ENCODE measurements at regions not wholly inside any gene's neighbourhood (a gene's known extent, or its start where the extent isn't known, plus 50 kb on each side); places are given as distances from the start of the nearest gene placed in this dataset.

DNA sequence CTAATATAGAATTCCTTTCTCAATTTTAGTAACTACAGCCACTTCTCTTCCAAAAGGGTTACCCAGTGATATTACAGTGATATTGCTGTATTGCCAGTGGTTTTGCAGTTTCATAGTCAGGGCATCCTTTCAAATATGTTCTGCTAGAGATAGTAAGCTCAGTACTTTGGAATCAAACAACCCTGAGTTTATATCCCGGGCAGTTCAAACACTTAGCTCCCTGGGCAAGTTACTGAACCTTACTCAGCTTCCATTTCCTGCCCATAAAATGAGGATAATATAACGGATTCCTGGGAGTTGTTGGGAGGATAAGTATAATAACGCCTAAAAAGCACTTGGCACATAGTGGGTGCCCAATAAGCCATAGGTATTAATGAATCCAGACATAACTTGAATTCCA lies 212.6 kb upstream of the PARD3B start:
- DNase-seq = no peak

DNA sequence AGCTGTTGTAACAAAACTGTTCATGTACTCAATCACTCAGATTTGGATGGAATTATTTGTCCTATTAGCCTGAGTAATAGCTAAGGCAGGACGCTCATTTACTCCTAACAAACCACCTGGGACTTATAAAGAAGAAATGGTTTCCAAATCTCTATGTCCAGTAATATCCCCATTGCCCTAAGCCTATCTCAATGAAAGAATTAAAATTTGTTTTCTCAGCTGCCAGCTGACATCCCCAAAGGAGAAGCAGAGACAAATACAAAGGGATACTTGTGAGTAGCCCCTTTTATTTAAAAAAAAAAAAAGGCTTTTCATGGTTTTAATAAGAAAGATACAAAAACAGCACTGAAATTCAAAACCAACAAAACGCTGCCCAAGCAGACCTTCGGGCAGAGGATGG lies 211.4 kb upstream of the PARD3B start:
- no peak for DNase-seq

DNA sequence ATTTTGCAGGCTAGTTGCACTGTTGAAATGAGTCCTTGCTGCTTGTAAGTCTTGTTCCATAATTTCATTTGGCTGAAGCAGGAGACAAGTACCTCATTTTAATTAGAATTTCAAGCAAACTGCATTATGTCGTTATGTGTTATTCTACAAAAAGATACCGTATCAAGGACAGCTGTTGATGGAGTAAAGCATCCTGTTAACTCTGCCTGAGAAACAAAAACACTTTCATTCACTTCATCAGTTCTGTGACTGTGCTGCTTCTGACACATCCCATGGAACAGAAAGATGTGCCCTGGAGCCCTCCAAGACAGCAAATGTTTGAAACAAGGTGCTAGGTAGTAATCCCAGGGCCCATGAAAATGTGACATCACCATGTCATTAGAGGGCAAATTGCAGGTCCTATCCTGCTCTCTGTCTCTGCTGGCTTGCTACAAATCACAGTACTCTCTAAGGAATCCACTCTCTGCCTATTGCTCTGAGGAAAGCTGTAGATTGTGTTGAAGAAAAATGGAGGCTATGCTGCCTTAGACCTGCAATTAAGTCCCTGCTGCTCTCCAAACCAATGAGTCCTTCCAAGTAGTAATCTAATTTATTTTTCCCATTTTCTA lies 209.7 kb upstream of the PARD3B start:
- no peak for DNase-seq

DNA sequence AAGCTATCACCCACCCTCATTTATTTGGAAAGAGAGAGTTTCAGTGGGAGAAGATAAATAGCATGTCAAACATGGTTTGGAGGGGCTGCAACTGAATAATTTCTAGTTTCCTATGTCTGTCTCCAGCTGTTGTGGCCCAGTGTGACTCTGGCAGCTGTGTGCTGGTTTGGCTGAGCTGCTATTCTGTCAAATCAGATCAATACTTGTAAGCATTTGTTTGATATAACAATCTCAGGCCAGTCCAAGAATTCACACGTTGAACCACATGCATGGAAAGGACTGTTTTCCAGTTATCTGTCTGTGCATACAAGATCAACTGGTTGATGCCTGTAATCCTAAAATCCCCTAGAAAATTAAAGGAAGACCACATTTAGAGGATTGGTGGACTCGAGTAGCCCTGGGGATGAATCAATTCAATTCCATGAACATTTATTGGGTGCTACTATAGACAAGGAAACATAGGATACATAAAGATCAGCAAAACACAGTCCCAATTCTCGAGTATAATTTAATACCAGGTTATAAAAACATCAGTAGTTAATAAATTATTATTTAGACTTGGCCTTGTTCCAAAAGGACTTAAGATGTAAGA lies 209.0 kb upstream of the PARD3B start:
- DNase-seq = no peak

DNA sequence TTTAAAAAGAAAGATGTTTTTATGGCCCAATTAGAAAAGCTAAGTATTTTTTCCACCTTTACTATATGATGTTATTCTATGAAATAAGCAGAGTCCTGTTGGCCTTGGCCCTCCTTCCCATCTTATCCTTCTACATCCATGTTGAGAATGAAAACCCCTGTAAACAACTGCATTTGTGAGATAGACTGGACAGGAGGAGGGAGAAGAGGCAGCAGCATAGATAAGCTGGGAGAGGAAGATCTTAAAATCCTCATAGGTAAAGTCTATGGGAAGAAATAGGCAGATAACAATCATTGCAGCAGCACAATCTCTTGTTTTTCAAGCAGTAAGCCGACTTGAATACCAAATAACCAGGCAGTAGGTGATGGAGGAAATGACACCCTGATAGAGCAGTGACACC lies 207.6 kb upstream of the PARD3B start:
- no peak for DNase-seq

DNA sequence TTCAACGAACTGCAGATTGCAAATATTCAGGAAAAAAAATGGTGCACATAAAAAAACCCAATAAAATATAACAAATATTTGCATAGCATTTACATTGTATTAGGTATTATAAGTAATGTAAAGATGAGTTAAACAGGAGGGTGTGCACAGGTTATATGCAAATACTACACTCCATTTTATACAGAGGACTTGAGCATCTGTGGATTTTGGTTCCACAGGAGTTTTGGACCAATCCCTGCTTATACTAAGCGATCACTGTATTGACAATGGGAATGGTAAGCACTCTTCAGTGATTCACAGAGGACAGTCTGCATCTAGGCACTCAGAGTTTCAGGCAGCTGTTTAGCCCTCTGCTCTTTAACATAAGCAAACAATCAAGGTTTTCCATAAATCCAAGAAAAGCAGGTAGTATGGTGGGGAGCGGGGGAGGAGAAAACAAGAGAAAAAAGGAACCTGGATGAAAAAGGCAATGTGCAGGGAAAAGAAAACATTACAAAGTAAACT lies 206.0 kb upstream of the PARD3B start:
- no peak for DNase-seq

DNA sequence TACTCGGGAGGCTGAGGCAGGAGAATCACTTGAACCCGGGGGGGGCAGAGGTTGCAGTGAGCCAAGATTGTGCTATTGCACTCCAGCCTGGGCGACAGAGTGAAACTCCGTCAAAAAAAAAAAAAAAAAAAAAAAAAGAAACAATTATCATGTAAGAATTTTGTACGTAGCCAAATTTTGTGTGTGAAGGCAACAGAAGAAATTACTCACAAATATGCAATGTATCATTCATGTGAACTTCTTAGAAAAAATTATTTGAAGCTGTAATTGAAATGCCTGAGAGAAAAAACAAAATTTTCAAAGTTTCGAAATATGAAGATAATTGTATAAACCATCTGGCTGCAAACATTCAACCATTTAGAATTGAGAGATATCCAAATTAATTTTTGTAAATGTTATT lies 204.8 kb upstream of the PARD3B start:
- no peak for DNase-seq

DNA sequence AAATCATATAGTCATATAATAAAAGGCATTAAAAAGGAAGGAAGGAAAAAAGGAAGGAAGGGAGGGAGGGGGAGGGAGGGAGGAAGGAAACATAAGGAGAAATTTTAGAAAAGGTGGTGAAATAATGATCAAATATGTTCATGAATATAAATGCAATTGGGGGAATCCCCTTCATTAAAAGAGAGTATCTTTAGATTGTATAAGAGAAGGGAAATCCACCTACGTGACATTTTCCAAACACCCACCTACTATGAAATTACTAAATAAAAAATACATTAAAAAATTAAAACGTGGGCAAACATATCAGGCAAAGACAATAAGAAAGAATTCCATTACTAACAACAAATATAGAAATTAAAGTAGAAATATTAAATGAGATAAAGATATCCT lies 203.4 kb upstream of the PARD3B start:
- no peak for DNase-seq

DNA sequence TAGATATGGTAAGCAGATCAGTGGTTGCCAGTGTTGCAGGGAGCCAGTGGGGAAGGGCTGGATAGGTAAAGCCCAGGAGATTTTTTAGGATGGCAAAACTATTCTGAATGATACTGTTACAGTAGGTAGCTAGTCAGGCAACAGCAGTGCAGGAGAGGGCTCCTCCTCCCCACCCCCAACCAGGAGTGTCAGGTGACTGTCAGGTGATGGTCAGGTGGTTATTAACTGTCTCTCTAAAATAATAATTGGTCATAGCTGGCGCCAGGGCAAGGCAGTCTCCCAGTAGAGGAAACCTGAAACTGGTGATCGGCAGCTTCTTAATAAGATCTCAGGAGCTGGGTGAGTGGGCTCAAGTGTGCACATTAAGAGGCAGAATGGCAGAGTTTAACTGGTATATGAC lies 201.6 kb upstream of the PARD3B start:
- no peak for DNase-seq

DNA sequence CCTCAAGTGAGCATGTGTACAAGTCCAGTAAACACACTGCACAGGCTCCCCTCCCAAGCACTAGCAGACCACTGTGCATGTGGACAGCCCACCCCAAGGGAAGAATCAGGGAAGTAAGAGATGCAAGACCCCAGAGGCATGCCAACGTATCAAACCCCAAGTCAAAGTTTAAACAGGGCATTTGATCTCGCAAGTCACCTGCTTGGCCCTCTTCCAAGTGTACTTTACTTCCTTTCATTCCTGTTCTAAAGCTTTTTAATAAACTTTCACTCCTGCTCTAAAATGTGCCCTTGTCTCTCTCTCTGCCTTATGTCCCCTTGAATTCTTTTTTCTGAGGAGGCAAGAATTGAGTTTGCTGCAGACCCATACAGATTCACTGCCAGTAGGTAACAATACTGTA lies 201.2 kb upstream of the PARD3B start:
- no peak for DNase-seq

DNA sequence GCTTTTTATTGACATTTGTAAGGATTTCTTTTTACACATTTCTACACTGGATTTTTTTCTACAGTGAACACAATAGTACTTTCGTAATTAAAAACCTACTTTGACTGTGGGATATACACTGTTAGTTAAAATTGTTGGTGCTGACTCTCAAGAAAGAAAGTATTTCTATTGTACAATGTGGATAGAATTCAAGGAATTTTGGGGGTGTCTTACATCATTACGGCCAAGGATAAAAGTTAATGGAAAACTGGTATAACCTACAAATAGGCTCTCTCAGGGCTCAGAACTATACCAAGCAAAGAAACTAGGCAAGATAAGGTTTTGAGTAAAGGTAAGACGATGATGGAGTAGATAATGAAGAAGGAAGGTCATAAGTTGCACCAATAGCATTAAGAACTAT lies 198.4 kb upstream of the PARD3B start:
- DNase-seq = no peak

DNA sequence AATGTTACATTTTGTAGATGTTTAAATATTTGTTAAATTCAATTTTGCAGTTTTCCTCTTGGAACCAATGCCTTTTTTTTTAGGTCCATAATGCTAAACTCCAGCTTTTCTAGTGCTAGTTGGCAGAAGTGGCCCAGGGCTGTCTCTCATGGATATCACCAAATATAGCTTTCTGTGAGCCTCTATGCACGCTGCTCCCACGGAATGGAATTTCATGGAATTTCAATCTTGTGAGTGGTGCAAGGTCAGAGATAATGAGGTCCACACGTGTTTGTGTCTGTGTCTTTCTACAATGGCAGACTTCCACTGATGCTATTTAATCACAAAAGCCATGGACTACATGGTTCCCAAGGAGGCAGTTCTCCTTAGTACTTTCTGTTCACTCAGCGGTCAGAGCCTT lies 191.5 kb upstream of the PARD3B start:
- DNase-seq = no peak

DNA sequence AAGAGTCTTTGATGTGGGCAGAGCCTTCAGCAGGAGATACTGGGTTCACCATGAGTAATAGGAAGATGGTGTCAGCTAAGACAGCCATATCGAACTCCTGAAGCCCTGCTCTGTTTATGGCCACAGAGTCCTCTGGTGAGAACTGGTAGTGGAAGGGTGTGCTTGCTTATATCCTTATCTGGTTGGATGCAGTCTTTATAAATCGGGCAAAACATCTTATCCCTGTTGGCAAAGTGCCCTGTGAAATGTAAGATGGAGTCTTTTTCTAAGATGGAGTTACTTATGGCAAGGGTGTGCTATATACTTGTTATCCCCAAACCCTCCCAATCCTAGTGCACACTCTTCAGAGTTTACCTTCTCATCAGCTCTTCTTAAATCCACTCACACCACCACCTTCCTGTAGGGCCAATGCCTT lies 190.8 kb upstream of the PARD3B start:
- DNase-seq = no peak

DNA sequence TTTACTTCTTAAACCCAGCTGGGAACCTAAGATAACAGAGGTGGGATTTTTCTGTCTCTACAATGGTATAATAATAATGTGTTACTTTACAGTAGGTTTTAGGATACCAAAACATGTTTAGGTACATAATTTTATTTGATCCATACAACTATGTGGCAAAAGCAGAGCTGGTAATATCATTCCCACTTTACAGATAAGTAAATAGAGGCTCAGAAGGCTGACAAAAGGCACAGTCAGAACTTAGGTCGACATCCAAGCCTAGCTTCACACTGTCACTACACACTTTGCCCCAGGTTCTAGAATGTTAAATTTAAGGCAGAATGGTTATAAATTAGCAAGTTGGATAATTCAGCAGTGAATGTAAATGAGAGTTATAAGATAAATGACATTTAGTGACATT lies 189.6 kb upstream of the PARD3B start:
- no peak for DNase-seq

DNA sequence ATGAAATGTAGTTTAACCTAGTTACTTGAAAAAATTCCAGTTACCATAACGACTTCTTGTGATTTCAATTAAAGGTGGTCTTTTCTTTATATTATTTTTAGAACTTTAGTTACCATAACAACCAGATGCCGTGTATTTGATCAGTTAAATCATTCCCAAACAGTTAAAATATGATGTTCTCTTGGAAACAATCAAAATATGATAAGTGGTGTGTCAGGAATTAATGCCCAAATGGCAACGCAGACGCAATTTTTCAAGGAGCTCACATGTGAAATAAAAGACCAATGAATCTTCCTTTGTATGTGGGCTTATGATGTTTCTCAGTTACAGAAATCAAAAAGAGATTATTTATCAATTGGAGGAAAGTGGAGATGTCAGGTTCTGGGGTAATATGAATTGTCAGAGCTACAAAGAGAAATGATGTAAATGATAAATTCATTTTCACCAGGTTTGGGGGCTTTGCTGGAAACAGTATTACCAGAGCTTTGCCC lies 189.1 kb upstream of the PARD3B start:
- DNase-seq = no peak

DNA sequence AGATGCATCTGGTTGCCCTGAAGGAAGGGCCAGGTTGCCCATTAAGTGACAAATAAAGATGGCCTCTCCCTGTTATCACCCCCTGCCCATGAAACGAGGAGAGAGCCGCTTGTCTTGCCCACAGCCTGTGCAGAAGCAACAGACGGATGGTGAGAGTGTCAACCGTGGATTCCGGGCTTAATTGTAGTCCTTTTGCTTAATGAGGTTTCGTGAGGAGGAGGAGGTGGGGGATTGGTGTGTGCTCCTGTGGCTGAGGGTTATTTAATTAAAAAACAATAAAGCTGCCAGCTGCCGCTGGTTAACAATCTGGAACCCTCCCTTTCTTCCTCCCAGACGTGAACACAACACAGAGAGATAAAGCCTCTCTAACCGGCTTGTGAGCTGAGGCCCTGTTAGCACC lies 188.0 kb upstream of the PARD3B start:
- DNase-seq = no peak

DNA sequence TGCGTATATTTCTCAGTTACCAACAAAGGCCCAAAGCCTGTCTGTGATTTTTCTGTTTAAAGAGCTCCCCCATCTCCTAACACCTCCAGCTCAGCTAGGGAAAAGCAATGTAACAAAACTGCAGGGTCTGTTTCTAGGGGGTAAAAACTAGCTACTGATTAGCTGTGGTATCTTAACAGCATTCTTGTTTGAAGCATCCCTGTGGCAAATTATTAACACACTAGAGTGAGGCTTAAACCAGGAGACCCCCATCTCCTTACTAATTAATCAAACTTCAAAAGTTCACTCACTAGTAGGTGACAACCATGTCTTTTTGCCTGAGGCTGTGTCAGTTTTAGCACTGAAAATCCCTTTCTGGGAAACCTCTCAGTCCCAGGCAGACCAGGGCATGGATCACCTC lies 186.2 kb upstream of the PARD3B start:
- no peak for DNase-seq

DNA sequence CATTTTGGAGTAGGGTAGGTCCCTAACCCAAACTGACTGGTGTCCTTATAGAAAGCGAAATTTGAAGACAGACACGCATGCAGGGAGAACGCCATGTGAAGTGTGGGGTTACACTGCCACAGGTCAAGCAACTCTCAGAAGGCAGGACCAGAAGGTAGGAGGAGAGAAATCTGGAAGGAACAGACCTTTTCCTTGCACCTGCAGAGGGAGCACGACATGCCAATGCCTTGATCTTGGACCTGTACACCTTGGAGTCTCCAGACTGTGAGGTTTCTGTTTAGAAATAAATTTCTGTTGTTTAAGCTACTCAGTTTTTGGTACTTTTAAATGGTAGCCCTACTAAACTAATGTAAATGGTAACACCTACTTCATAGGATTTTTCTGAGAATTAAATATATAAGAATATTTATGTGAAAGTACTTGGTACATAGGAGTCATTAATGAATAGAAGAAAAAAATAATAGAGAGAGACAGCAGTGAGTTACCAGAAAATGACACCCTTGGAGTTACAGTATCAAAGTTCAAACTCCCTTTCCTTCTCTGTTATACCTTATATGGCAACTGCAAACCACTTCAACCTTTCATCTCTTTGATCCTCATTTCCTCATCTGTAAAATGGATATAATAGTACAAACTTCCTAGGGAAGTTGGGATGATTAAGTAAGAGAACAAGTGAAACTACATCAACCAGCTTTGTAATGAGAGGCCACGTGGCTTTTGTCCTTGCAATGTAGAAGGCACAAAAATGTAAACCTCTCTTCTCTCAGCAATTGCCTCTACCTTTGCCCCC lies 184.9 kb upstream of the PARD3B start:
- no peak for DNase-seq

DNA sequence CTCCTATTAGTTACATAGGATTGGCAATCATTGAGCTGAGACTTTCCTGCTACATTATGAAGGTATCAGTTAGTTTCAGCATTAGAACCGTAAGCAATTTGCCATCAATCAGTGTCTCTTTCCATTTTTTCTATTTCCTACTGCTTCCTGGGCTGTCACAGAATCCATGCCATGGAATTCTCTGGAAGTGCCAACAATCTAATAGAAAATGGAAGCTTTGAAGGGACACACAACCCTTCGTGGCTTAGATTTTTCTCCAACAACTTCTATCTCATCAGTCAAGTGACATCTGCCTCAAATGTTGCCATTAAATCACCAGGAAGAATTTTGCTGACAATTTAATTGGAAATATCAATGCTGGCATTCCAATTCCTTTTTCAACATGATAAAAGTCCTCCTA lies 183.5 kb upstream of the PARD3B start:
- DNase-seq = no peak

DNA sequence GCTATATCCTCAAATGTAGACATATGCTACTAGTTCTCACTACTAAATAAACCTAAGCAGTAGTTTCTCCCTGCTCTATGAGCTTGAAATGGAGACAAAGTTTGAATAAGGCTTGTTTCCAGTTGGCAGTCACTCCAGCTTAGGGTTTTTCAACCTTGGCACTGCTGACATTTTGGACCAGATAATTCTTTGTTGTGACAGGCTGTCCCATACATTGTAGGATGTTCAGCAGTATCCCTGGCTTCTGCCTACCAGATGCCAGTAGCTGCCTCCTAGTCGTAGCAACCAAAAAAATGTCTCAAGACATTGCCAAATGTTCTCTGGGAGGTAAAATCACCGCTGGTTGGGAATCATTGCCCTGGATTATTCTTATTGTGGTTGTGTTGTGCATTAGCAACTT lies 182.7 kb upstream of the PARD3B start:
- no peak for DNase-seq

DNA sequence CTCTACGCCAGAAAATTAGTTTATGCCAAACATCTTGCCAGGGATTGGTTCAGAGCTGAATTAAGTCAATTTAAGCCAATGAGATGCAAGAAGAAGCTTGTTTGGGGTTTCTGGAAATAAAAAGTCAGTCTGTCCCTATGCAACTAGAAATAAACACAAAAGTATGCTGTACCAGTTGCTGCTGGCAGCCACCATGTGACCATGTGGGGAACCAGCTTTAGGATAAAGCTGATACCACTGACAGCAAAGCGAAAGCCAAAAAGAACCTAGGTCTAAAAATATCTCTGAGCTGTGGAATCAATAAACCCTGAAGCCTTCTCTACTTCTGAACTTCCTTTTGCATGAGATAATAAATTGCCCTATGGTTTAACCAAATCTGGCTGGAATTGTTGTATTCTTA lies 181.8 kb upstream of the PARD3B start:
- DNase-seq = no peak

DNA sequence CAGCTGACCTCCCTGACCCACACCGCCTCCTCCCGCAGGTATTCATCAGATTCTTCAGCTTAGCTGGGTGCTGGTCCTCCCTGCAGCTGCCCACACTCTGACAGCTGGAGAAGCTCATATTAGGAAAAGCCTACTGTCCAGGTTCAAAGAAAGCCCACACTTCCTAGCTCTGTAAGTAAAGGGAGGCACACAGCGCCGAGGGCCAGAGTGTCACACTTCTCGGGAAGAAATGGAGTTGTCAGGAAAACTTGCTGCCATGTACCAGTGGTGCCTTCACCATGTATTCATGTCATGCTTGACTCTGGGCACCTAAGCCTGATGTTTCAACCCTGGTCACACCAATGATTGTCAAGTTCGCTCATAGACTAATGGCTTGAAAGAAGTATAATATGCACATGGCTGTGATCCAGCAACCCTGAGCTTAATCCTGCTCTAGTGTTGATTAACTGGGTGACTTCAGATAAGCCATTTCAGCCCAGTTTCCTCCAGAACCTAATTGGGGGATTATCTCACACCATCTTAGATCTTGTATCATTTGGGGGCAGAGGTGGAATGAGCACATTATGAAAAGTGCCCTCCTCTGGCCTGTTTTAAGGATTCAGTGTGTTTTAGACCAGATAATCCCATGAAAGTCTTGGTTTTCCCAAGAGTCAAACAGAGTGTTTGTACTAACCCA lies 180.3 kb upstream of the PARD3B start:
- no peak for DNase-seq

DNA sequence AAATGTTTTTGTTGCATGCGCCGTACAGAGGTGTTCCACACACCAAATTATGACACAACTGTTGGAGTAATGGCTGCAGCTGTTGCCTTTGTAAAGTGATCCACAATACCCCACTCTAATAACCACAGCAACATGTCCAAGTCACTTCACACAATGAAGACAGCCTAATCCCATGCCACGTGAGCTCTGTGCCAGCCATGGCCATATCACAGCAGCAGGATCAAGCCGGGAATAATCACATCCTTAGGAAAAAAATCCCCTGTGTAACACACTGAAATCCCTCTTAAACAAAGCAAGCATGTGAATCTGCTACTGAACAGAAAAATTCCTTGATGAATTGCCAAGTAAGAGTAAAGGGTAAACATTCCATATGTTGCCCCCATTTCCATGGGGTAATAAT lies 179.5 kb upstream of the PARD3B start:
- DNase-seq = no peak

DNA sequence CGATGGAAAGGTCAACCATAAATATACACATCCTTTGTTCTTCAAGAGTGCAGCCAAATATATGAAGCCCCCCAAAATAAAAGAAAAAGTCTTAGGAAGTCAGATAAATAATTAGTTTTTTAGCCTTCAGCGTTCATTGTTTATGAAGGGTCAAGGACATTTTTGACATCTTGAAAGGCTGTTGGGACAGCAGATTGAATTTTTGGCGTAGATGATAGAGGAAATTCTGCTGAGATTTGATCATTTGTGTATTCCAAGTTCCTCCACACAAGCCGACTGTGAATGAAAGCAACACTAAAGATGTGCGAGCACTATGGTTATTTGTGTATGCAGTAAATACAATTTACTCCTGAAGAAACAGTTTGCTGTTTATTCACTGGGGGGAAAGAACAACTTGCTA lies 177.8 kb upstream of the PARD3B start:
- no peak for DNase-seq
